ENCODE measurements at regions not wholly inside any gene's neighbourhood (a gene's known extent, or its start where the extent isn't known, plus 50 kb on each side); places are given as distances from the start of the nearest gene placed in this dataset.

GRCh38 chr10:118412932-118413331, 70.8 kb upstream of the FAM204A start:
- no peak for DNase-seq (ENCODE audit: low read depth)

- no peak for DNase-seq (ENCODE audit: low read depth)
Observed at GRCh38 chr10:118412132-118412760, 70.1 kb upstream of the FAM204A start.

- no peak for DNase-seq (ENCODE audit: low read depth)
Observed at GRCh38 chr10:118409295-118409694, 67.2 kb upstream of the FAM204A start.

- DNase-seq (ENCODE audit: low read depth): no peak
Observed at GRCh38 chr10:118408181-118408580, 66.1 kb upstream of the FAM204A start.

- no peak for DNase-seq (ENCODE audit: low read depth)
Observed at GRCh38 chr10:118407777-118408176, 65.7 kb upstream of the FAM204A start.

- DNase-seq (ENCODE audit: low read depth): no peak
Observed at GRCh38 chr10:118407026-118407425, 64.9 kb upstream of the FAM204A start.

GRCh38 chr10:118405928-118406327, 63.8 kb upstream of the FAM204A start:
- DNase-seq (ENCODE audit: low read depth): no peak

- no peak for DNase-seq (ENCODE audit: low read depth)
Observed at GRCh38 chr10:118403967-118404366, 61.8 kb upstream of the FAM204A start.

GRCh38 chr10:118401708-118402193, 59.6 kb upstream of the FAM204A start:
- no peak for DNase-seq (ENCODE audit: low read depth)

- DNase-seq (ENCODE audit: low read depth): no peak
Observed at GRCh38 chr10:118397391-118397790, 55.3 kb upstream of the FAM204A start.

GRCh38 chr10:118395947-118396346, 53.8 kb upstream of the FAM204A start:
- no peak for DNase-seq (ENCODE audit: low read depth)

- no peak for DNase-seq (ENCODE audit: low read depth)
Observed at GRCh38 chr10:118394301-118395200, 52.4 kb upstream of the FAM204A start.

GRCh38 chr10:118392761-118393160, 50.6 kb upstream of the FAM204A start:
- DNase-seq (ENCODE audit: low read depth): no peak
